ENCODE measurements at regions not wholly inside any gene's neighbourhood (a gene's known extent, or its start where the extent isn't known, plus 50 kb on each side); places are given as distances from the start of the nearest gene placed in this dataset.

DNA sequence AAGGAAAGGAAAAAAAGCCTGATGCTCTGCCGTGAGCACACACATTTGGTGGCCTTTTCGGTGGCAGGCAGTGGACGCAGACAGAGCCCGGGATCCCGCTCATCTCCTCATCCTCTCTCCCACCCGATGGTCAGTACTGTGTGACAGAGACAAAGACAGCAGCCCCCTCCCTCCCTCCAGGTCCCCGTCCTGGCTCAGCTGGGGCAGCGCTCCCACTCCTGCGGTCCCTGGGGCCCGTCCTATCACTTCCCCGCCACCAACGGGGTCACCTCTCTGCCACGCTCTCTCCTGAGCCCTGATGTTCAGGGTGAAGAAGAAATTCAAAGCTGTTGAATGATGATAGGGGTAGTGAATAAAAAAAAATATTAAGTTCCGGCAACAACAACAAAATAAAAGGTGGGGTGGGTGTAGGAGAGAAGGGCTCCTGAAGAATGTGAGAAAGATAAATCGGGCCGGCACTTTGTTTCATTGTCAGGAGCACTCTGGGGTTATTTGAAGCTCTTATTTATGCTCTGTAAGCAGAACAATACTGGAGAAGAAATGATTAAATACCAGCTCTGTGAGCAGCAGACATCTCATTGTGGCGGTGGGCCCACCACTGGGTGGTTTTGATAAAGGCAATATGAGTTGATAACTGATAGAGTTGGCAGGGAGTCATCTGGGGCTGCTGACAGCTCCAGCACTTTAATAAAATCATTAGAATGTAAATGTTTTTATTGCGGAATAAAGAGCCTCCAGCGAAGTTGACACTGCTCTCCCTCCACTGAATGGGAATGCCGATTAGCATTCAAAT lies 417.7 kb downstream of the IRX1 start:
- TF ChIP-seq, protein P1, sequence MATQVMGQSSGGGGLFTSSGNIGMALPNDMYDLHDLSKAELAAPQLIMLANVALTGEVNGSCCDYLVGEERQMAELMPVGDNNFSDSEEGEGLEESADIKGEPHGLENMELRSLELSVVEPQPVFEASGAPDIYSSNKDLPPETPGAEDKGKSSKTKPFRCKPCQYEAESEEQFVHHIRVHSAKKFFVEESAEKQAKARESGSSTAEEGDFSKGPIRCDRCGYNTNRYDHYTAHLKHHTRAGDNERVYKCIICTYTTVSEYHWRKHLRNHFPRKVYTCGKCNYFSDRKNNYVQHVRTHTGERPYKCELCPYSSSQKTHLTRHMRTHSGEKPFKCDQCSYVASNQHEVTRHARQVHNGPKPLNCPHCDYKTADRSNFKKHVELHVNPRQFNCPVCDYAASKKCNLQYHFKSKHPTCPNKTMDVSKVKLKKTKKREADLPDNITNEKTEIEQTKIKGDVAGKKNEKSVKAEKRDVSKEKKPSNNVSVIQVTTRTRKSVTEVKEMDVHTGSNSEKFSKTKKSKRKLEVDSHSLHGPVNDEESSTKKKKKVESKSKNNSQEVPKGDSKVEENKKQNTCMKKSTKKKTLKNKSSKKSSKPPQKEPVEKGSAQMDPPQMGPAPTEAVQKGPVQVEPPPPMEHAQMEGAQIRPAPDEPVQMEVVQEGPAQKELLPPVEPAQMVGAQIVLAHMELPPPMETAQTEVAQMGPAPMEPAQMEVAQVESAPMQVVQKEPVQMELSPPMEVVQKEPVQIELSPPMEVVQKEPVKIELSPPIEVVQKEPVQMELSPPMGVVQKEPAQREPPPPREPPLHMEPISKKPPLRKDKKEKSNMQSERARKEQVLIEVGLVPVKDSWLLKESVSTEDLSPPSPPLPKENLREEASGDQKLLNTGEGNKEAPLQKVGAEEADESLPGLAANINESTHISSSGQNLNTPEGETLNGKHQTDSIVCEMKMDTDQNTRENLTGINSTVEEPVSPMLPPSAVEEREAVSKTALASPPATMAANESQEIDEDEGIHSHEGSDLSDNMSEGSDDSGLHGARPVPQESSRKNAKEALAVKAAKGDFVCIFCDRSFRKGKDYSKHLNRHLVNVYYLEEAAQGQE (IDR thresholded peaks at IDR 0.05; ENCODE audit: unreplicated experiment) = no peak
- TF ChIP-seq, protein P2, sequence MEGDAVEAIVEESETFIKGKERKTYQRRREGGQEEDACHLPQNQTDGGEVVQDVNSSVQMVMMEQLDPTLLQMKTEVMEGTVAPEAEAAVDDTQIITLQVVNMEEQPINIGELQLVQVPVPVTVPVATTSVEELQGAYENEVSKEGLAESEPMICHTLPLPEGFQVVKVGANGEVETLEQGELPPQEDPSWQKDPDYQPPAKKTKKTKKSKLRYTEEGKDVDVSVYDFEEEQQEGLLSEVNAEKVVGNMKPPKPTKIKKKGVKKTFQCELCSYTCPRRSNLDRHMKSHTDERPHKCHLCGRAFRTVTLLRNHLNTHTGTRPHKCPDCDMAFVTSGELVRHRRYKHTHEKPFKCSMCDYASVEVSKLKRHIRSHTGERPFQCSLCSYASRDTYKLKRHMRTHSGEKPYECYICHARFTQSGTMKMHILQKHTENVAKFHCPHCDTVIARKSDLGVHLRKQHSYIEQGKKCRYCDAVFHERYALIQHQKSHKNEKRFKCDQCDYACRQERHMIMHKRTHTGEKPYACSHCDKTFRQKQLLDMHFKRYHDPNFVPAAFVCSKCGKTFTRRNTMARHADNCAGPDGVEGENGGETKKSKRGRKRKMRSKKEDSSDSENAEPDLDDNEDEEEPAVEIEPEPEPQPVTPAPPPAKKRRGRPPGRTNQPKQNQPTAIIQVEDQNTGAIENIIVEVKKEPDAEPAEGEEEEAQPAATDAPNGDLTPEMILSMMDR (conservative IDR thresholded peaks at IDR 0.05; ENCODE audit: low read depth in 2 of 2) = no peak
- TF ChIP-seq JUNB (IDR thresholded peaks at IDR 0.05; ENCODE audit: unreplicated experiment) (no peak), CREB1 (CRISPR knock-in tag; IDR thresholded peaks at IDR 0.05; ENCODE audit: low read depth) (no peak), POLR2AphosphoS5 (IDR thresholded peaks at IDR 0.05; ENCODE audit: low read depth) (no peak), STAT1 (IDR thresholded peaks at IDR 0.05; ENCODE audit: unreplicated experiment) (no peak), EZH2 (IDR thresholded peaks at IDR 0.05; ENCODE audit: low read depth, unreplicated experiment) (no peak), NANOG (IDR thresholded peaks at IDR 0.05; ENCODE audit: borderline replicate concordance) (no peak), EZH2phosphoT487 (IDR thresholded peaks at IDR 0.05; ENCODE audit: unreplicated experiment) (no peak)
- TF ChIP-seq, protein P3, sequence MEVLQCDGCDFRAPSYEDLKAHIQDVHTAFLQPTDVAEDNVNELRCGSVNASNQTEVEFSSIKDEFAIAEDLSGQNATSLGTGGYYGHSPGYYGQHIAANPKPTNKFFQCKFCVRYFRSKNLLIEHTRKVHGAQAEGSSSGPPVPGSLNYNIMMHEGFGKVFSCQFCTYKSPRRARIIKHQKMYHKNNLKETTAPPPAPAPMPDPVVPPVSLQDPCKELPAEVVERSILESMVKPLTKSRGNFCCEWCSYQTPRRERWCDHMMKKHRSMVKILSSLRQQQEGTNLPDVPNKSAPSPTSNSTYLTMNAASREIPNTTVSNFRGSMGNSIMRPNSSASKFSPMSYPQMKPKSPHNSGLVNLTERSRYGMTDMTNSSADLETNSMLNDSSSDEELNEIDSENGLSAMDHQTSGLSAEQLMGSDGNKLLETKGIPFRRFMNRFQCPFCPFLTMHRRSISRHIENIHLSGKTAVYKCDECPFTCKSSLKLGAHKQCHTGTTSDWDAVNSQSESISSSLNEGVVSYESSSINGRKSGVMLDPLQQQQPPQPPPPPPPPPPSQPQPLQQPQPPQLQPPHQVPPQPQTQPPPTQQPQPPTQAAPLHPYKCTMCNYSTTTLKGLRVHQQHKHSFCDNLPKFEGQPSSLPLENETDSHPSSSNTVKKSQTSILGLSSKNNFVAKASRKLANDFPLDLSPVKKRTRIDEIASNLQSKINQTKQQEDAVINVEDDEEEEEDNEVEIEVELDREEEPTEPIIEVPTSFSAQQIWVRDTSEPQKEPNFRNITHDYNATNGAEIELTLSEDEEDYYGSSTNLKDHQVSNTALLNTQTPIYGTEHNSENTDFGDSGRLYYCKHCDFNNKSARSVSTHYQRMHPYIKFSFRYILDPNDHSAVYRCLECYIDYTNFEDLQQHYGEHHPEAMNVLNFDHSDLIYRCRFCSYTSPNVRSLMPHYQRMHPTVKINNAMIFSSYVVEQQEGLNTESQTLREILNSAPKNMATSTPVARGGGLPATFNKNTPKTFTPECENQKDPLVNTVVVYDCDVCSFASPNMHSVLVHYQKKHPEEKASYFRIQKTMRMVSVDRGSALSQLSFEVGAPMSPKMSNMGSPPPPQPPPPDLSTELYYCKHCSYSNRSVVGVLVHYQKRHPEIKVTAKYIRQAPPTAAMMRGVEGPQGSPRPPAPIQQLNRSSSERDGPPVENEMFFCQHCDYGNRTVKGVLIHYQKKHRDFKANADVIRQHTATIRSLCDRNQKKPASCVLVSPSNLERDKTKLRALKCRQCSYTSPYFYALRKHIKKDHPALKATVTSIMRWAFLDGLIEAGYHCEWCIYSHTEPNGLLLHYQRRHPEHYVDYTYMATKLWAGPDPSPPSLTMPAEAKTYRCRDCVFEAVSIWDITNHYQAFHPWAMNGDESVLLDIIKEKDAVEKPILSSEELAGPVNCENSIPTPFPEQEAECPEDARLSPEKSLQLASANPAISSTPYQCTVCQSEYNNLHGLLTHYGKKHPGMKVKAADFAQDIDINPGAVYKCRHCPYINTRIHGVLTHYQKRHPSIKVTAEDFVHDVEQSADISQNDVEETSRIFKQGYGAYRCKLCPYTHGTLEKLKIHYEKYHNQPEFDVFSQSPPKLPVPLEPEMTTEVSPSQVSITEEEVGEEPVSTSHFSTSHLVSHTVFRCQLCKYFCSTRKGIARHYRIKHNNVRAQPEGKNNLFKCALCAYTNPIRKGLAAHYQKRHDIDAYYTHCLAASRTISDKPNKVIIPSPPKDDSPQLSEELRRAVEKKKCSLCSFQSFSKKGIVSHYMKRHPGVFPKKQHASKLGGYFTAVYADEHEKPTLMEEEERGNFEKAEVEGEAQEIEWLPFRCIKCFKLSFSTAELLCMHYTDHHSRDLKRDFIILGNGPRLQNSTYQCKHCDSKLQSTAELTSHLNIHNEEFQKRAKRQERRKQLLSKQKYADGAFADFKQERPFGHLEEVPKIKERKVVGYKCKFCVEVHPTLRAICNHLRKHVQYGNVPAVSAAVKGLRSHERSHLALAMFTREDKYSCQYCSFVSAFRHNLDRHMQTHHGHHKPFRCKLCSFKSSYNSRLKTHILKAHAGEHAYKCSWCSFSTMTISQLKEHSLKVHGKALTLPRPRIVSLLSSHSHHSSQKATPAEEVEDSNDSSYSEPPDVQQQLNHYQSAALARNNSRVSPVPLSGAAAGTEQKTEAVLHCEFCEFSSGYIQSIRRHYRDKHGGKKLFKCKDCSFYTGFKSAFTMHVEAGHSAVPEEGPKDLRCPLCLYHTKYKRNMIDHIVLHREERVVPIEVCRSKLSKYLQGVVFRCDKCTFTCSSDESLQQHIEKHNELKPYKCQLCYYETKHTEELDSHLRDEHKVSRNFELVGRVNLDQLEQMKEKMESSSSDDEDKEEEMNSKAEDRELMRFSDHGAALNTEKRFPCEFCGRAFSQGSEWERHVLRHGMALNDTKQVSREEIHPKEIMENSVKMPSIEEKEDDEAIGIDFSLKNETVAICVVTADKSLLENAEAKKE (CRISPR knock-in tag; IDR thresholded peaks at IDR 0.05) = no peak

Data from GM23338 (cell line).